Tibial nerve (tissue), 4 donors: ENCODE measurements at regions not wholly inside any gene's neighbourhood (a gene's known extent, or its start where the extent isn't known, plus 50 kb on each side); places are given as distances from the start of the nearest gene placed in this dataset.

Experiments used
- CTCF ChIP-seq, 5 experiments: fragments of 200-600 bp in 3 of 5; fragments of 450-650 bp in 2 of 5; sonication (generic) in 3 of 5; IDR thresholded peaks; one replicate each; pipeline ENCODE4 v1.5.1; 2016 to 2019; ENCODE audit warnings: antibody characterized with exemption in 5 of 5, mild to moderate bottlenecking in 3 of 5, moderate library complexity in 2 of 5
- EP300 ChIP-seq, 2 donors: sonication (generic); formaldehyde crosslinking; IDR thresholded peaks; one replicate each; pipeline ENCODE4 v1.6.1; 2017; ENCODE audit warnings: antibody characterized with exemption in 2 of 2, mild to moderate bottlenecking in 1 of 2
- POLR2A ChIP-seq, 2 donors: fragments of 450-650 bp; IDR thresholded peaks; one replicate each; pipeline ENCODE4 v1.6.1; 2017; ENCODE audit warnings: antibody characterized with exemption in 2 of 2, mild to moderate bottlenecking in 2 of 2, moderate library complexity in 2 of 2

- TF ChIP-seq CTCF (IDR thresholded peaks at IDR 0.05) (no peak), POLR2A (IDR thresholded peaks at IDR 0.05) (no peak), EP300 (IDR thresholded peaks at IDR 0.05) (no peak)
These were observed 325.6 kb downstream of the SEC23A start for GRCh38 chr14:38777401-38777800.
